Prostate gland (tissue), 2 donors: ENCODE measurements at regions not wholly inside any gene's neighbourhood (a gene's known extent, or its start where the extent isn't known, plus 50 kb on each side); places are given as distances from the start of the nearest gene placed in this dataset.

ENCODE experiments used
- POLR2AphosphoS5 ChIP-seq: sonication (generic); formaldehyde crosslinking; IDR thresholded peaks from one replicate; pipeline ENCODE4 v1.6.1; 2017; ENCODE audit warnings: antibody characterized with exemption
- TF ChIP-seq, protein P1 (sequence below), 4 experiments: fragments of 200-600 bp in 2 of 4; fragments of 450-650 bp in 2 of 4; sonication (generic) in 2 of 4; IDR thresholded peaks; 1 replicate in 3 of 4; 2 replicates in 1 of 4; pipeline ENCODE4 v1.5.1; 2016 to 2019; ENCODE audit warnings: antibody characterized with exemption in 4 of 4, mild to moderate bottlenecking in 2 of 4, moderate library complexity in 2 of 4

DNA sequence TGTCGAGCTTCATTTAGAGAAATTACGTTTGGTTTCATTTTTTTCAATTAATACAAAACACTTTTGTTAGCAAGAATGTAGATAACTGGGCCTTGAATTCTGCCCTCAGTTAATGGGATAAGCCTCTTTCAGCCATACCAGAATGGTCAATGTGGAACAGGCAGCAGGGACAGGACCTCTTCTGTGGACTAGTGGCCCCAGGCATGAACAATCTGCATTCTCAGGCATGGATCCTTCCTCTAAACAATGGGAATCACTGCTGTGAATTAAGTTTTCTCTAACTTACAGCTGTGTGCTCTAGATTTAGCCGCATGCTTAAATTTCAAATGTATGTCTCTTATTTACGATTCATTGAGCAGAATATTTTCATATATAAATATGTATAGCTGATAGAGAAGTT lies 237.7 kb upstream of the PRKCQ start:
- TF ChIP-seq, protein P1, sequence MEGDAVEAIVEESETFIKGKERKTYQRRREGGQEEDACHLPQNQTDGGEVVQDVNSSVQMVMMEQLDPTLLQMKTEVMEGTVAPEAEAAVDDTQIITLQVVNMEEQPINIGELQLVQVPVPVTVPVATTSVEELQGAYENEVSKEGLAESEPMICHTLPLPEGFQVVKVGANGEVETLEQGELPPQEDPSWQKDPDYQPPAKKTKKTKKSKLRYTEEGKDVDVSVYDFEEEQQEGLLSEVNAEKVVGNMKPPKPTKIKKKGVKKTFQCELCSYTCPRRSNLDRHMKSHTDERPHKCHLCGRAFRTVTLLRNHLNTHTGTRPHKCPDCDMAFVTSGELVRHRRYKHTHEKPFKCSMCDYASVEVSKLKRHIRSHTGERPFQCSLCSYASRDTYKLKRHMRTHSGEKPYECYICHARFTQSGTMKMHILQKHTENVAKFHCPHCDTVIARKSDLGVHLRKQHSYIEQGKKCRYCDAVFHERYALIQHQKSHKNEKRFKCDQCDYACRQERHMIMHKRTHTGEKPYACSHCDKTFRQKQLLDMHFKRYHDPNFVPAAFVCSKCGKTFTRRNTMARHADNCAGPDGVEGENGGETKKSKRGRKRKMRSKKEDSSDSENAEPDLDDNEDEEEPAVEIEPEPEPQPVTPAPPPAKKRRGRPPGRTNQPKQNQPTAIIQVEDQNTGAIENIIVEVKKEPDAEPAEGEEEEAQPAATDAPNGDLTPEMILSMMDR (IDR thresholded peaks at IDR 0.05) = no peak
- no peak for TF ChIP-seq POLR2AphosphoS5
